Uterus (tissue), 3 donors: ENCODE measurements at regions not wholly inside any gene's neighbourhood (a gene's known extent, or its start where the extent isn't known, plus 50 kb on each side); places are given as distances from the start of the nearest gene placed in this dataset.

ENCODE experiments used
- DNase-seq, 2 donors: peaks; one replicate each; pipeline ENCODE4 v3.0.0-alpha.2; 2019 to 2020
- H3K27ac ChIP-seq, 2 donors: fragments of 200-600 bp; sonication (generic); 1 replicate in 1 of 2; 2 replicates in 1 of 2; pipeline ENCODE4 v1.5.1; 2016 to 2018
- H3K27me3 ChIP-seq, 2 donors: fragments of 200-600 bp; sonication (generic); one replicate each; pipeline ENCODE4 v1.5.1; 2018 to 2019; ENCODE audit warnings: control low read depth in 1 of 2
- H3K36me3 ChIP-seq, 2 donors: fragments of 200-600 bp; sonication (generic); one replicate each; pipeline ENCODE4 v1.5.1; 2019; ENCODE audit warnings: control low read depth in 1 of 2
- H3K4me1 ChIP-seq, 2 donors: fragments of 200-600 bp; sonication (generic); one replicate each; pipeline ENCODE4 v1.5.1; 2018 to 2019; ENCODE audit warnings: control low read depth in 1 of 2
- H3K4me3 ChIP-seq, 2 donors: fragments of 200-600 bp; sonication (generic); 1 replicate in 1 of 2; 2 replicates in 1 of 2; pipeline ENCODE4 v1.5.1; 2018 to 2019; ENCODE audit warnings: mild to moderate bottlenecking in 1 of 2
- H3K9me3 ChIP-seq, 2 donors: fragments of 200-600 bp; sonication (generic); one replicate each; pipeline ENCODE4 v1.5.1; 2019; ENCODE audit warnings: control low read depth in 1 of 2
- POLR2A ChIP-seq, 2 donors: fragments of 450-650 bp; IDR thresholded peaks; one replicate each; pipeline ENCODE4 v1.6.1; 2016; ENCODE audit warnings: antibody characterized with exemption in 2 of 2, mild to moderate bottlenecking in 1 of 2, moderate library complexity in 1 of 2
- intact Hi-C: fragments of 100-400 bp; cut with DNase I; formaldehyde crosslinking; loops from one replicate; pipeline ENCODE4 v1.15.1; 2023; ENCODE audit warnings: low total_unique reads
- TF ChIP-seq, protein P1 (sequence below), 4 experiments: fragments of 200-600 bp in 2 of 4; fragments of 450-650 bp in 2 of 4; sonication (generic) in 2 of 4; IDR thresholded peaks; one replicate each; pipeline ENCODE4 v1.5.1; 2016 to 2019; ENCODE audit warnings: antibody characterized with exemption in 4 of 4, mild to moderate bottlenecking in 2 of 4, moderate library complexity in 1 of 4
- donor health status: DM: yes; HTN: yes; CAD: no.

- Histone ChIP-seq H3K9me3 (no peaks in the 10 kb centered on the region), H3K4me1 (peaks cover 0 to 2% of the 10 kb centered on the region in 2 donors), H3K27me3 (no peaks in the 10 kb centered on the region), H3K36me3 (no peaks in the 10 kb centered on the region), H3K4me3 (no peak overlapping the region), H3K27ac (no peak overlapping the region)
- TF ChIP-seq, protein P1, sequence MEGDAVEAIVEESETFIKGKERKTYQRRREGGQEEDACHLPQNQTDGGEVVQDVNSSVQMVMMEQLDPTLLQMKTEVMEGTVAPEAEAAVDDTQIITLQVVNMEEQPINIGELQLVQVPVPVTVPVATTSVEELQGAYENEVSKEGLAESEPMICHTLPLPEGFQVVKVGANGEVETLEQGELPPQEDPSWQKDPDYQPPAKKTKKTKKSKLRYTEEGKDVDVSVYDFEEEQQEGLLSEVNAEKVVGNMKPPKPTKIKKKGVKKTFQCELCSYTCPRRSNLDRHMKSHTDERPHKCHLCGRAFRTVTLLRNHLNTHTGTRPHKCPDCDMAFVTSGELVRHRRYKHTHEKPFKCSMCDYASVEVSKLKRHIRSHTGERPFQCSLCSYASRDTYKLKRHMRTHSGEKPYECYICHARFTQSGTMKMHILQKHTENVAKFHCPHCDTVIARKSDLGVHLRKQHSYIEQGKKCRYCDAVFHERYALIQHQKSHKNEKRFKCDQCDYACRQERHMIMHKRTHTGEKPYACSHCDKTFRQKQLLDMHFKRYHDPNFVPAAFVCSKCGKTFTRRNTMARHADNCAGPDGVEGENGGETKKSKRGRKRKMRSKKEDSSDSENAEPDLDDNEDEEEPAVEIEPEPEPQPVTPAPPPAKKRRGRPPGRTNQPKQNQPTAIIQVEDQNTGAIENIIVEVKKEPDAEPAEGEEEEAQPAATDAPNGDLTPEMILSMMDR (IDR thresholded peaks at IDR 0.05), result no peak
- no peak for TF ChIP-seq POLR2A (IDR thresholded peaks at IDR 0.05)
- no peak for DNase-seq
- intact Hi-C loops, result no loop called here
Observed at GRCh38 chr10:4385231-4385870, 440.7 kb upstream of the AKR1E2 start.

DNA sequence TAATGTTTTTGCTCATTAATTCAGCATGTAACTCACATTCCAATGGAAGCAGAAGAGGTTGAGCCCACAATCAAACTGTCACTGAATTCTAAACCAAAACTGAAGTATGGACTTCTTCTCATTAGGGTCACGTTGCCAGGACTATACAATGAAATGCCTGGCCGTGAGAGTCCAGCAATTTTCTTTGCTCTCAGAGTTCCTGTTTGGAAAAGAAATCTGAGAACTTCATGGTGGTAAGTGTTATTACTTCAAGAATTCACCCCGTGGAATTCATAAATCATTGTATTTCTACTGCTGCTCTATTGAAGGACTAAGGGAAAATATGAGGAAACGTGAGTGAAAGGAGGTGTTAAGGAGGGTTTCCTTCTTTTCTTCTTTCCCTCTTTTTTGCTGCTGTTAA, 441.8 kb upstream of the AKR1E2 start:
- peaks cover 0 to 2% of the 10 kb centered on the region in 2 donors for H3K4me1 ChIP-seq
- intact Hi-C loops, result no loop called here
- DNase-seq, result no peak

GRCh38 chr10:4383651-4384098, 442.3 kb upstream of the AKR1E2 start:
- DNase-seq, result no peak
- H3K27ac ChIP-seq, result peak overlapping the region; percentile 14 to 37
- TF ChIP-seq, protein P1 (IDR thresholded peaks at IDR 0.05), result no peak
- no peak for TF ChIP-seq POLR2A (IDR thresholded peaks at IDR 0.05)
- H3K36me3 ChIP-seq, result no peaks in the 10 kb centered on the region
- no peaks in the 10 kb centered on the region for H3K9me3 ChIP-seq
- H3K4me1 ChIP-seq, result peaks cover 0 to 2% of the 10 kb centered on the region in 2 donors
- H3K27me3 ChIP-seq, result no peaks in the 10 kb centered on the region
- H3K4me3 ChIP-seq, result no peak overlapping the region
- intact Hi-C loops, result no loop called here

More for the DNA sequence above, 441.8 kb upstream of the AKR1E2 start:
- TF ChIP-seq POLR2A (IDR thresholded peaks at IDR 0.05), result no peak
- TF ChIP-seq, protein P1 (IDR thresholded peaks at IDR 0.05), result no peak
- no peaks in the 10 kb centered on the region for H3K36me3 ChIP-seq
- no peak overlapping the region for H3K4me3 ChIP-seq
- no peaks in the 10 kb centered on the region for H3K9me3 ChIP-seq
- H3K27me3 ChIP-seq, result no peaks in the 10 kb centered on the region
- peak overlapping the region; percentile 14 to 37 for H3K27ac ChIP-seq

DNA sequence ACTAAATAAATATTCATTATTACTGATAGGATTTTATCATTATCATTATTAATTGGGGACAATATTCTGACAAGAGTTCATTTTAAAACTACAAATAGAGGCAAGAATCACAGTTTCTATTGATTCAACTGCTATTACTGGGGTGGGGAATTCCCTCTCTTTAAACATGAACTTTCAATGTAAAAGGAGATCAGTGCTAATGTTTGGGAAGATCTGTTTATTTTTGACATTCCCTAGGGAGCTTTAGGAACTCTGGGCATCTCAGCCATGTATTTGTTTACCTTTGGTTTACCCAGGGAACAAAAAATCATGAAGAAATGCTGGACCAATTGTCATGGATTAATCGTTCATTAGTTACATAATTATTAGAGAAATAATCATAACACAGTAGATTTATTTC, 443.2 kb upstream of the AKR1E2 start:
- DNase-seq, result no peak
- Histone ChIP-seq H3K36me3 (no peaks in the 10 kb centered on the region), H3K27me3 (no peaks in the 10 kb centered on the region), H3K9me3 (no peaks in the 10 kb centered on the region), H3K27ac (no peak overlapping the region), H3K4me3 (no peak overlapping the region), H3K4me1 (peaks cover 0 to 2% of the 10 kb centered on the region in 2 donors)
- intact Hi-C loops, result no loop called here
- TF ChIP-seq, protein P1 (IDR thresholded peaks at IDR 0.05), result no peak
- TF ChIP-seq POLR2A (IDR thresholded peaks at IDR 0.05), result no peak

GRCh38 chr10:4373612-4374011, 452.4 kb upstream of the AKR1E2 start:
- H3K9me3 ChIP-seq, result no peaks in the 10 kb centered on the region
- intact Hi-C loops, result no loop called here
- peak overlapping the region in 1 of 2 donors; percentile 1 for H3K27ac ChIP-seq
- no peaks in the 10 kb centered on the region for H3K36me3 ChIP-seq
- no peak overlapping the region for H3K4me3 ChIP-seq
- DNase-seq, result no peak
- H3K27me3 ChIP-seq, result no peaks in the 10 kb centered on the region
- H3K4me1 ChIP-seq, result no peaks in the 10 kb centered on the region
- TF ChIP-seq, protein P1 (IDR thresholded peaks at IDR 0.05), result no peak
- TF ChIP-seq POLR2A (IDR thresholded peaks at IDR 0.05), result no peak
